NCI-H1694 (cell line): ENCODE measurements at regions not wholly inside any gene's neighbourhood (a gene's known extent, or its start where the extent isn't known, plus 50 kb on each side); places are given as distances from the start of the nearest gene placed in this dataset.

Experiments
- DNase-seq: peaks from one replicate; lab custom pipeline; 2025; lab: John Stamatoyannopoulos, UW

DNA sequence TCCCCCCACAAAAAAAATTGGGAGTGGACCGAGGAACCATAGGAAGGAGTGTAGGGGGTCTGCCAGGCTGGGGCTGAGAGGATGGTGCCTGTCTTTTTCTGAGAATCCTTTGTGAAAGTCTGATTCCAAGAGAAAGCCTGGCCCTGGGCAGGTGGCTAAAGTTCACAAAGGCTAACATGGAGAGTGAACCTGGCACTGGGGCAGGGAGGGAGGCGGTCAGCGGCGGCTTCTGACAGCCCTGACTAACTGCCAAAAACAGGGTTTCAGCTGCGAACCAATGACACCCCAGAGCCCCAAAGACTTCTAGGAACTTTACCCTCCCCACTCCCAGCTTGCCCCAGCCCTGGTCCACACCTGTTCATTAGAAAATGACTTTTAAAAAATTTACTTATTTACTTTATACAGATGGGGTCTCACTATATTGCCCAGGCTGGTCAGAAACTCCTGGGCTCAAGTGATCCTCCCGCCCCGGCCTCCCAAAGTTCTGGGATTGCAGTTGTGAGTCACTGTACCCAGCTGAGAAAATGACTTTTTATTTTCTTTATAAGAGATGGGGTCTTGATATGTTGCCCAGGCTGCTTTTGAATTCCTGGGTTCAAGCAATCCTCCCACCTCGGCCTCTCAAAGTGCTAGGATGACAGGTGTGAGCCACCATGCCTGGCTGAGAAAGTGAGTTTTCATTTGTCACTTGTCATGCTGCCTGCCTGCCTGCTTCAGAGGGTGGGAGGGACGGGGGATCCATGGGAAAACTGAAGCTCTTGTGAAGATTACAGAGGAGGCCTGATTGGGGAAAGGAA is 61.0 kb upstream of the DUSP5 start:
- no peak for DNase-seq

DNA sequence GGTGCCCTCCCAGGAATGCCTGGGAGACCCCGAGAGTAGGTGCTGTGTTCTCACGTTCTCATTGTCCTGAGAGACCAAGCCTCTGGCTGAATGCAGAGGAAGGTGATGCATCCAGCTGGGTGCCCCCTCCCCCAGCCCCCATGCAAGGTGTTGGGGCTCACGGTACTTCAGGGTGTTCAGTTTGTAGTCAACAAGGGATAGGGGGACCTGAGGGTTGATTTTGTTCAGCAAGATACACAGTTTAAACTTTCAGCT is 60.4 kb upstream of the DUSP5 start:
- no peak for DNase-seq

DNA sequence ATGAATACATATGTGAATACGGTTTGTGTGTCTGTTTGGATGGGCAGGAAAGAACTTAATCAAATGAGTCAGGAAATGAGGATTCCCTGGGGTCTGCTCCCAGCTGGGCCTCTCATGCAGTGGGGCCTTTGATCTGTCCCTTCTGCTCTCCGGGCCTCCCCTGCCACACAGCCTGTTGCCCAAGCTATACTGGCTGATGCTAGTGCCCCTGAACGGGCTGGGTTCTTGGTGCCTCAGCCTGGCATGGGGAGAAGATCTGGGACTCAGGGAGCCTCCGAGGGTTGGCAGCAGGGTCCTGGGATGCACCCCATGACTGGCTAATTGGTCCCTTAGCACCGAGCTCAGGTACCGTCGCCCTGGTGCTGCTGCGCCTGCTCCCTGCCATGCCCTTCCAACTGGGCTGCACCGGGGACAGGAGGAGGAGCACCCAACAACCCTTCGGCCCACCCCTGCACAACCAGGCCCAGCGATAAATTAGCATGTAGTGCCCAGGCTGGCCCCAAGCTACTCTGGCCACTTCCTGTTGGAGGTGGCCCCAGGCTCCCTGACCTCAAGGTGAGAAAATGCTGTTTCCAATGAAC is 59.9 kb upstream of the DUSP5 start:
- DNase-seq = no peak

DNA sequence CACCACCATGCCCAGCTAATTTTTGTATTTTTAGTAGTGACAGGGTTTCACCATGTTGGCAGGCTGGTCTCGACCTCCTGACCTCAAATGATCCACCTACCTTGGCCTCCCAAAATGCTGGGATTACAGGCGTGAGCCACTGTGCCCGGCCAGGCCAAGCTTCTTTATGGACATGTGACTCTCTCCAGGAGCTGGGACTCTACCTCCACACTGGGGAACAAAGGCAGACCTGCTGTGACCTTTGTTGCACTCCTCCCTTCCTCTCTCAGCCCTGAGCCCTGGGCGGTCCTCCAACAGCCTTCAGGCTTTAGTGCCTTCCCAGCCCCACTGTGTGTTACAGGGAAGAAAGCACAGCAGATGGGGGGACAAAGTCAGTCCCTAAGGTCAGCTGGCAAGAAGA is 55.0 kb upstream of the DUSP5 start:
- DNase-seq = no peak

- DNase-seq = no peak
These were observed 54.3 kb upstream of the DUSP5 start for GRCh38 chr10:110443239-110444003.

DNA sequence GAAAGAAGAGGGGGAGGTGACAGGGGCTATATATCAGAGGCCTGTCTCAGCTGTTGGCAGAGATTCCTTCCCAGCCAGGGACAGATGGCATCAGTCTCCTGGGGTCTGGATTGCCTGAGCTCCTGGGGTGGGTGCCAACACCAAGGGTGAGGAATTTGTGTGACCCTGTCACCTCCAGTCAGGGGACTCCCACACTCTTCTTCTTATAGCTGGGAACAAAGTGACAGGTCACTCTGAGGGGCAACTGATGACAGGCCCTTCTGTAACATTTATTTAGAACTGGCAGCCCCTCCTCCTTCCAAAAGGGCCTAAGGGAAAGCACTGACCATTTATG is 53.7 kb upstream of the DUSP5 start:
- peak; percentile 79 for DNase-seq

- no peak for DNase-seq
These were observed 51.8 kb upstream of the DUSP5 start for GRCh38 chr10:110445871-110446270.

GRCh38 chr10:110446277-110446676 is 51.4 kb upstream of the DUSP5 start:
- DNase-seq = no peak

- DNase-seq = no peak
These were observed 50.6 kb upstream of the DUSP5 start for GRCh38 chr10:110446954-110447608.

- no peak for DNase-seq
These were observed 49.8 kb upstream of the DUSP5 start for GRCh38 chr10:110447886-110448285.
